ENCODE measurements at regions not wholly inside any gene's neighbourhood (a gene's known extent, or its start where the extent isn't known, plus 50 kb on each side); places are given as distances from the start of the nearest gene placed in this dataset.

GRCh38 chr14:100398044-100398443 lies 74.9 kb downstream of the SLC25A47 start:
- FAIRE-seq (no peak), DNase-seq (ENCODE audit: low spot score in 2 of 2) (no peak)

DNA sequence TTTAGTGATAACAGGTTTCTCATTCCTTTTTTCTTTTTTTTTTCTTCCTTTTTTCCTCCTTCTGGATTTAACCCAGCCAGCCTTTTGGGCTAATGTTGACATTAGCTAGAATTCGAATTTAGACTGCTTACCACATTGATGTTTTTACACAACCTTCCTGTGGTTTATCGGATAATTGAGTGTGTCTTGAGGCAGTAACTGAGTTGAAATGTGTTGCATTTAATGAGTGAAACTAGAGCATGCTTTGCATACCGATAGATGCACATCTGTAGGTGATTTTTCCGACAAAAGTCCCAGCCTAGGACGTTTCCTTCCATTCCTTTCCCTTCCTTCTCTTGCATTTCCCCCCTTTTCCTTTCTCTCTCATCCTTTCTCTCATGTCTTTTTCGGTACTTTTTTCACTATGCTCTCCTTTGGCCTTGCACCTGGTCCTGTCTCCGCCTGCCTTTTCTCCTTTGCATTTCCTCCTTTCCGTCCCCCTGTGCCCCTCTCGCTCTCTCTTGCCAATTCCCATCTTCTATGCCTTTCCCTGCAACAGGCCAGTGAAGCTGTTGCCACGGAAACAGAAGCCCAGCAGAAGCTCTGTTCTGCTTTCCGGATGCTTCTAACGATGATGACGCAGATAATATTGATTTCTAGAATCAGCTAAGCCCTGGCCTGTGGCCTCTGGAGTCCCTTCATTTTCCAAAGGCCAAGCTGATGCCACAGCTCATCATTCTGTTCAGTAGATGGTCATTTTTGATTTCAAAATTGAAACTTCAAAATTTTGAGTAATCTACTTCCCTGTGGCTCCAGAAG lies 76.1 kb downstream of the SLC25A47 start:
- DNase-seq (ENCODE audit: low spot score in 2 of 2) (no peak), FAIRE-seq (no peak)

DNA sequence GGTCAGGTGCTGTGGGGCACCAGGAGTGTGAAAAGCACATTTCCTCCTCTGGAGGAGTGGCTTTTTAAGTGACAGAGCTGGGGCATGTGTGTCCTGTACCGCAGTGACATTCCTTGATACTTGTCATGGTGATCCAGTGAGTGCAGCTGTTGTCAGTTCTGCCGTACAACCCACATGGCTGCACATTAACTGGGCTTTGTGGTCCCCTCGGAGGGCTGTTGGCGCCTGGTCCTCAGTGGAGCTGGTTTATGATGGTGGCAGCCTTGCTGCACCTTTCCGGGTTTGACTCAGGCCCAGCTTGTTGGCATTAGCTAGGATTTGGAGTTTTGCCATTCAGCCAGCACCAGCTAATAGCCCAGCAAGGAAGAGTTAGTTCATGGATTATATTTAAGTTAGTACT lies 77.0 kb downstream of the SLC25A47 start:
- FAIRE-seq (no peak), DNase-seq (ENCODE audit: low spot score in 2 of 2) (no peak)

DNA sequence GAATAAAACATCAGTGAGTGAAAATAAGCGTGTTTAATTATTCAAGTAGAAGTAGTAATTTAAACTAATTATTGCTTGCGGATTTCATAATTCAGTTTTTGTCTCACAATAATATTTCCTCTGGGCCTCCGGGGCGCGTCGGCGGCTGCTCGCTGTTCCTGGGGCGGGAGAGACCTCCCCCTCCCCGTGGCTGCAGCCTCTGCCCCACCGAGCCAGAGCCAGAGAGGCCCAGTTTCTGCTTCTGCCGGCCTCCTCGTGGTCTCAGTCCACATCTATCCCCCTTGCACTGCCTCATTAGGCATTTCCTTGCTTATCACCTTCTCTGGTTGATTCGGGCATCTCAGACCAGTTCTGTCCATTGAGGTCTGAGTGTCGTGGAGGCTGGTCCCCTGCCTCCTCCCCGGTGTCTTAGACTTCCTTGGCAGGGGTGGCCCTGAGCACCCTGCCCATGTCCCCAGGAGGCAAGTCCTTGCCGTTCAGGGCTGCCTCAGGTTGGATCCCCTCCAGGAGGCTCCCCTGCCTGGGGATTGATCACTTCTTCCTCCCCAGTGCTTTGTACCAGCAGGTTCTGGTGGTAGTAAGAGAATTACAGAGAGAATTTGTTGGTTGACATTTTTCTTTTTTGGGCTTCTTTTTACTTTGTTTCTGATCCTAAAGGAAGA lies 78.0 kb downstream of the SLC25A47 start:
- FAIRE-seq = no peak
- DNase-seq (ENCODE audit: low spot score in 2 of 2) = no peak

- no peak for DNase-seq (ENCODE audit: low spot score in 2 of 2)
- FAIRE-seq = no peak
These were observed 78.7 kb downstream of the SLC25A47 start for GRCh38 chr14:100401792-100402191.

DNA sequence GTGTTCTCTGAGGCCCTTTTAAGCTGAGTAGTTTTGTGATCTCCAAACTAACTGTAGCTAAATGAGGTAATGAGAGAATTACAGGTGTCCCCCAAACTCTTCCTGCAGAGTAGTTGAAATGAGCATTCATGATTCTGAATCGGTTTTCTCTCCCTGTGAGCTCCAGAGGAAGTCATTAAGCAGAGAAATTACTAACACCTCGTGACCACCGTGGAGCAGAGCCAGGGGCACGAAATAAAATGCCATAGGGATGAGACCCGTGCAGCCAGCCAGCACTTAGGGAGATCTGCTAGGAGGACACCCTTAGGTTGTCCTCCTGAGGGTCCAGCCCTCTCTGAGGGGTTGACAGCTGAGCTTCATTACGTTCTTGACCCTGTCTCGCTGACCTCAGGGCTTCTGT lies 79.5 kb downstream of the SLC25A47 start:
- DNase-seq (ENCODE audit: low spot score in 2 of 2) (no peak), FAIRE-seq (no peak)

DNA sequence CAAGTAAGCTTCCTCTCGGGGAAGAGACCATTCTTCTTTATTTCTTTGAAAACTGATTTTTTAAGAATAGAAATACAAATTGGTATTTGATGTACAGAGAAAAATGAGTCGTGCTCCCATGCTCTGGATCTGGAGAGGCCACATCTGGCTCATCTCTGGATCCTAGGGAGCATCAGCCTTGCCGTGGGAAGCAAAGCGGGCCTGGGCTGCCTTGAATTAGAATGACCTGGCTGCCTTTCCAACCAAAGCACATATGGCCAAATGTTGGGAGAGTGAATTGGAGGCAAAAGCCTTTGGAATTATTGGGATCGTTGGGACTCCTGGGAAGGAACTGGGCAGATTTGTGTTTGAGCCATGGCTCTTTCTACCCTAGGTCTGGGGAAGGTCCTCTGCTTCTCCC lies 80.0 kb downstream of the SLC25A47 start:
- FAIRE-seq = no peak
- DNase-seq (ENCODE audit: low spot score in 2 of 2) = no peak

- FAIRE-seq = no peak
- DNase-seq (ENCODE audit: low spot score in 2 of 2) = no peak
These were observed 80.7 kb downstream of the SLC25A47 start for GRCh38 chr14:100403802-100404365.

- DNase-seq (ENCODE audit: low spot score in 2 of 2) = no peak
- FAIRE-seq = no peak
These were observed 81.3 kb downstream of the SLC25A47 start for GRCh38 chr14:100404419-100404818.

GRCh38 chr14:100405760-100406455 lies 82.8 kb downstream of the SLC25A47 start:
- no peak for FAIRE-seq

DNA sequence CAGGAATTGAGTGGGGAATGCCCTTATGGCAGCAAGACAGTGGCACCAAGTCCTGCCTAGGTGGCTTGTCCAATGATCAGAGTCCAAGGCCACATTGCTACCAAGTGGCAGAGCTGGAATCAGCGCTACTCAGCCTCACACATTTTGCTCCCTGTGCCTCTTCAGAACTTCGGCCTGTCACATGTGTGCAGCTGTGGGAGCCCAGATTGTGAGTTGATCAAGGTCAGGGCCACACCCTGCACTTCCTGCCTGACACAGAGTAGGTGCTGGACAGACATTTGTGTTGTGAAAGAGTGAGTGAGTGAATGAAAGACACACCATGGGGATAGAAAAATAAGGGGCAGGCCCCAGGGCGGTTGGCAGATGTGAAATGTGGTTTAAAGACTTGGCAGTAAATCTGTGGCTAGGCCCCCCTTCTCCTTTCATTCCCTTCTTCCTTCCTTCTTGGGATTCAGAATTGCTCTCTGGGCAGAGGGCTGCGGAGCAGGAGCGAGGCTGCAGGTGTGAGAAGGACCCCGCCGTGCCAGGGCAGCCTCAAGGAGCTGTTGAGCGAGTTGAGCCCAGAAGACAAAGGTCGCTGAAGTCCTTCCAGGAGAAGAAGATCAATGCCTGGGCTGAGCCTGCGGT lies 83.5 kb downstream of the SLC25A47 start:
- FAIRE-seq = no peak
- no peak for DNase-seq (ENCODE audit: low spot score in 2 of 2)

More at GRCh38 chr14:100405760-100406455, 82.8 kb downstream of the SLC25A47 start:
- no peak for DNase-seq (ENCODE audit: low spot score in 2 of 2)

- FAIRE-seq = no peak
- no peak for DNase-seq (ENCODE audit: low spot score in 2 of 2)
These were observed 84.4 kb downstream of the SLC25A47 start for GRCh38 chr14:100407376-100408102.

DNA sequence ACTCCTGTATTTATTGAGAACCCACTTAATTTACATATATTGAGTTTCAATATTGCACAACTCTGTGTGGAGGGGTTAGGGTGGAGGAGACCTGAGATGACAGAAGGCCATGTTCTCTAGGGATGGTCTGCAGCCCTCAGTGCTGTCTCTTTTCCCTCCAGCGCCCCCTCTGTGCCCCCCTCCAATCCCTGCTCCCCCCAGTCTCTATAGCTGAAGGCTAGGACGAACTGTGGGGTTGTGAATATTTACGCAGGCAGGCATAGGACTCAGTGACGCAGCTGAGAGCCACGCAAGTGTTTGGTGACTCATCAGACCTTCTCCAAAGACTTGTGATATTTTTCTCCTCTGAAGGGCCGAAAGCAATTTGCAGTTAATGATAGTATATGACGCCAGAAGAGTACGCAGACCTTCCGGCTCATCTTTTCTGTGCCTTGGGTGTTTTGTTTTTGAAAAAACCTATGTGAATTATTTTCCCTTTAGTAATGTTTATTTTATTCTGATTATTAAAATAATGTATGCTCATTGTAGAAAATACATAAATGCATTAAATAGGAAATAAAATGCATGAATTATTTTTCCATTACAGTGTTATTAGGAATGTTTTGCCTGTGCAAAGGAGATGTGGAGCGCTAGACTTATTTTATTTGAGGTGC lies 85.3 kb downstream of the SLC25A47 start:
- DNase-seq (ENCODE audit: low spot score in 2 of 2) (no peak), FAIRE-seq (no peak)

GRCh38 chr14:100409003-100409360 lies 85.8 kb downstream of the SLC25A47 start:
- DNase-seq (ENCODE audit: low spot score in 2 of 2) = no peak
- no peak for FAIRE-seq

- DNase-seq (ENCODE audit: low spot score in 2 of 2) = no peak
These were observed 86.5 kb downstream of the SLC25A47 start for GRCh38 chr14:100409651-100410050.

GRCh38 chr14:100410056-100410565 lies 87.0 kb downstream of the SLC25A47 start:
- DNase-seq (ENCODE audit: low spot score in 2 of 2) (no peak), FAIRE-seq (no peak)

More at GRCh38 chr14:100409651-100410050, 86.5 kb downstream of the SLC25A47 start:
- FAIRE-seq = no peak

- FAIRE-seq = no peak
- DNase-seq (ENCODE audit: low spot score in 2 of 2) = no peak
These were observed 90.6 kb downstream of the SLC25A47 start for GRCh38 chr14:100413699-100414098.

- FAIRE-seq (no peak), DNase-seq (ENCODE audit: low spot score in 2 of 2) (no peak)
These were observed 92.1 kb downstream of the SLC25A47 start for GRCh38 chr14:100415226-100415625.

DNA sequence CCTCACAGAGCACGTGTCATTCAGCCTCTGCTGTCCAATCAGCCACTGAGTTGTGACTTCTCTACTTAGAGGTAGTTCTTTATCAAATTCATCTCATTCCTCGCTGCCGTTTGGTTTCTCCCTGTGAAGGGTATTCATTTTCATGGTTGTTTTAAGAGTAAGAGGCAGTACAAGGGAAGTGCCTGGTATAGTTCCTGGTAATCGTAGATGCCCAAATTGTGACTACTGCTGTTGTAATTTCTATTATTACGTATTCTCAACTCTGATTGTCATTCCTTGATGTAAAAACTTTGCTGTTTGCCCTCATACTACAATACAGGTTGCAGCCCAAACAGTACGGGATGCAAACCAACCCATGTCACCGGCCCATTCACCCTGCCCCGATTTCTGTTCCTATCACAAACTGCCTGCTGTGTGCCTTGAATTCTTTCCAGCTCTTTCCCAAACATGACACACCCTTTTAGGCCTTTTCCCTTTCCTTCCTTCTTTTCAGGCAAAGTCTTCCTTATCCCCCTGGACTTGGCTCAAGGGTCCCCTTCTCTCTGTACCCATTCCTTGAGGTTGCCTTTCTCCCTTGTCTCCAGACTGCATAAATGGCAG lies 93.0 kb downstream of the SLC25A47 start:
- no peak for FAIRE-seq
- DNase-seq (ENCODE audit: low spot score in 2 of 2) = no peak
